ENCODE measurements at regions not wholly inside any gene's neighbourhood (a gene's known extent, or its start where the extent isn't known, plus 50 kb on each side); places are given as distances from the start of the nearest gene placed in this dataset.

DNA sequence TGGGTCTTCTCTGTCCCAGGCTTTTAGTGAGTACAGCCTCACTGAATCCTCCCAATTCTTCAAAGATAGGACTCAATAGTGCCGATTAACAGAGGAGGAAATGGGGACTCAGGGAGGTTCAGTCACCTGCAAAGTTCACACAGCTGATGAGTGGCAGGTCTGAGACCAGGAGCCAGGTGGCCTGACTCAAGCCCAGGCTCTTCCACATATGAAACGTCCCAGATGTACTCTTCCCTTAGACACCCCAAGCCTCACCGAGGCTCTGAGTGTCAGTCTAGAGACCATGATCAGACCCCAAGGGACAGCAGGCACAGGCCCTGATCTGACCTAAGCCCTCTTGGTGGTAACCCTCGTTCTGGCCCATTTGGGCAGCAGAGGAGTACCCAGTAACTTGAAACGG is 115.2 kb downstream of the INHBB start:
- TF ChIP-seq, protein P1, sequence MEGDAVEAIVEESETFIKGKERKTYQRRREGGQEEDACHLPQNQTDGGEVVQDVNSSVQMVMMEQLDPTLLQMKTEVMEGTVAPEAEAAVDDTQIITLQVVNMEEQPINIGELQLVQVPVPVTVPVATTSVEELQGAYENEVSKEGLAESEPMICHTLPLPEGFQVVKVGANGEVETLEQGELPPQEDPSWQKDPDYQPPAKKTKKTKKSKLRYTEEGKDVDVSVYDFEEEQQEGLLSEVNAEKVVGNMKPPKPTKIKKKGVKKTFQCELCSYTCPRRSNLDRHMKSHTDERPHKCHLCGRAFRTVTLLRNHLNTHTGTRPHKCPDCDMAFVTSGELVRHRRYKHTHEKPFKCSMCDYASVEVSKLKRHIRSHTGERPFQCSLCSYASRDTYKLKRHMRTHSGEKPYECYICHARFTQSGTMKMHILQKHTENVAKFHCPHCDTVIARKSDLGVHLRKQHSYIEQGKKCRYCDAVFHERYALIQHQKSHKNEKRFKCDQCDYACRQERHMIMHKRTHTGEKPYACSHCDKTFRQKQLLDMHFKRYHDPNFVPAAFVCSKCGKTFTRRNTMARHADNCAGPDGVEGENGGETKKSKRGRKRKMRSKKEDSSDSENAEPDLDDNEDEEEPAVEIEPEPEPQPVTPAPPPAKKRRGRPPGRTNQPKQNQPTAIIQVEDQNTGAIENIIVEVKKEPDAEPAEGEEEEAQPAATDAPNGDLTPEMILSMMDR (conservative IDR thresholded peaks at IDR 0.05 in 1 of 2, IDR thresholded peaks at IDR 0.05 in 1 of 2; ENCODE audit: extremely low read depth in 1 of 2, insufficient read depth in 1 of 2, low read depth in 1 of 2, low read length in 2 of 2), result no peak
- TF ChIP-seq EZH2 (IDR thresholded peaks at IDR 0.05; ENCODE audit: borderline replicate concordance, low read length), result no peak
